HEK293T (cell line): ENCODE measurements at regions not wholly inside any gene's neighbourhood (a gene's known extent, or its start where the extent isn't known, plus 50 kb on each side); places are given as distances from the start of the nearest gene placed in this dataset.
"Not testable (repeated sequence)": the region's sequence is repeated elsewhere in the genome, so short reads cannot be mapped to it uniquely, and the experiment has no call there.

Source experiments
- CTCF ChIA-PET: fragments of 350-600 bp; formaldehyde crosslinking; extraction: SDS; loops from one replicate; lab custom pipeline; 2021; ENCODE audit warnings: antibody characterized with exemption, inconsistent platforms; lab: Yijun Ruan, JAX
- POLR2A ChIA-PET: fragments of 350-600 bp; formaldehyde crosslinking; extraction: SDS; loops from one replicate; lab custom pipeline; 2020; ENCODE audit warnings: antibody characterized with exemption, inconsistent platforms; lab: Yijun Ruan, JAX
- DNase-seq: peaks from one replicate; pipeline ENCODE4 v3.0.0; 2012; ENCODE audit warnings: mixed read lengths; ENCODE audit errors: extremely low spot score
- ARNT ChIP-seq: fragments of 450-650 bp; IDR thresholded peaks from 2 replicates; pipeline ENCODE4 v1.6.1; 2017; ENCODE audit warnings: mild to moderate bottlenecking
- BHLHE40 ChIP-seq: fragments of 450-650 bp; IDR thresholded peaks from 2 replicates; pipeline ENCODE4 v1.6.1; 2016; ENCODE audit warnings: mild to moderate bottlenecking, moderate library complexity, borderline replicate concordance
- CTBP1 ChIP-seq: fragments of 450-650 bp; IDR thresholded peaks from 2 replicates; pipeline ENCODE4 v1.6.1; 2016; ENCODE audit warnings: borderline replicate concordance
- ELF4 ChIP-seq: fragments of 450-650 bp; IDR thresholded peaks from 2 replicates; pipeline ENCODE4 v1.6.1; 2017; ENCODE audit warnings: antibody characterized with exemption
- FOXA1 ChIP-seq: fragments of 450-650 bp; IDR thresholded peaks from 2 replicates; pipeline ENCODE4 v1.6.1; 2016; ENCODE audit warnings: mild to moderate bottlenecking
- FOXK2 ChIP-seq: fragments of 450-650 bp; IDR thresholded peaks from 2 replicates; pipeline ENCODE4 v1.6.1; 2016; ENCODE audit warnings: mild to moderate bottlenecking
- FOXM1 ChIP-seq: fragments of 450-650 bp; IDR thresholded peaks from 2 replicates; pipeline ENCODE4 v1.6.1; 2017; ENCODE audit warnings: mild to moderate bottlenecking, borderline replicate concordance
- HDGF ChIP-seq: fragments of 450-650 bp; IDR thresholded peaks from 2 replicates; pipeline ENCODE4 v1.6.1; 2017; ENCODE audit warnings: antibody characterized with exemption, borderline replicate concordance
- L3MBTL2 ChIP-seq: fragments of 450-650 bp; conservative IDR thresholded peaks from 2 replicates; pipeline ENCODE4 v1.6.1; 2016; ENCODE audit warnings: mild to moderate bottlenecking
- LEF1 ChIP-seq: fragments of 450-650 bp; IDR thresholded peaks from 2 replicates; pipeline ENCODE4 v1.6.1; 2017; ENCODE audit warnings: mild to moderate bottlenecking, borderline replicate concordance
- NFRKB ChIP-seq: fragments of 450-650 bp; IDR thresholded peaks from 2 replicates; pipeline ENCODE4 v1.6.1; 2016; ENCODE audit warnings: mild to moderate bottlenecking, moderate library complexity
- PKNOX1 ChIP-seq: fragments of 450-650 bp; IDR thresholded peaks from 2 replicates; pipeline ENCODE4 v1.6.1; 2016
- SP1 ChIP-seq: fragments of 450-650 bp; IDR thresholded peaks from 2 replicates; pipeline ENCODE4 v1.6.1; 2017
- SUZ12 ChIP-seq: fragments of 450-650 bp; IDR thresholded peaks from 2 replicates; pipeline ENCODE4 v1.6.1; 2016; ENCODE audit warnings: mild to moderate bottlenecking
- TARDBP ChIP-seq: fragments of 450-650 bp; IDR thresholded peaks from 2 replicates; pipeline ENCODE4 v1.6.1; 2016
- ZNF384 ChIP-seq: fragments of 450-650 bp; IDR thresholded peaks from 2 replicates; pipeline ENCODE4 v1.6.1; 2016

GRCh38 chr6:130559166-130559565 lies 193.3 kb downstream of the TMEM200A start:
- no peak for TF ChIP-seq HDGF
- TF ChIP-seq SP1, result no peak
- TF ChIP-seq FOXA1, result no peak
- TF ChIP-seq FOXM1, result no peak
- TF ChIP-seq NFRKB, result no peak
- TF ChIP-seq ZNF384, result no peak
- no peak for TF ChIP-seq FOXK2
- no peak for TF ChIP-seq LEF1
- no peak for TF ChIP-seq SUZ12
- no peak for TF ChIP-seq PKNOX1
- TF ChIP-seq CTBP1, result no peak
- TF ChIP-seq BHLHE40, result no peak
- TF ChIP-seq ARNT, result no peak
- no peak for TF ChIP-seq ELF4
- no peak for TF ChIP-seq L3MBTL2
- no peak for TF ChIP-seq TARDBP
- CTCF ChIA-PET, result interaction anchor here (1.3 kb wide), 1 partner anchor 31 kb away, joined by 3 read pairs; no protein-coding TSS in a partner anchor
- no peak for DNase-seq
- POLR2A ChIA-PET, result no interaction called here

- DNase-seq, result no peak
- ChIA-PET CTCF (interaction anchor here (1.3 kb wide), 1 partner anchor 32 kb away, joined by 3 read pairs; no protein-coding TSS in a partner anchor), POLR2A (no interaction called here)
- no peak for TF ChIP-seq FOXM1
- no peak for TF ChIP-seq FOXK2
- TF ChIP-seq ARNT, result no peak
- no peak for TF ChIP-seq TARDBP
- TF ChIP-seq L3MBTL2, result no peak
- no peak for TF ChIP-seq LEF1
- TF ChIP-seq SUZ12, result no peak
- TF ChIP-seq ELF4, result no peak
- TF ChIP-seq BHLHE40, result no peak
- TF ChIP-seq HDGF, result no peak
- no peak for TF ChIP-seq FOXA1
- TF ChIP-seq NFRKB, result no peak
- TF ChIP-seq ZNF384, result no peak
- TF ChIP-seq SP1, result no peak
- no peak for TF ChIP-seq CTBP1
- no peak for TF ChIP-seq PKNOX1
Measured at GRCh38 chr6:130560231-130560630, 194.4 kb downstream of the TMEM200A start.

GRCh38 chr6:130561159-130561558 lies 195.3 kb downstream of the TMEM200A start:
- DNase-seq, CTCF ChIA-PET, POLR2A ChIA-PET: not testable (repeated sequence)

GRCh38 chr6:130565696-130566095 lies 199.9 kb downstream of the TMEM200A start:
- POLR2A ChIA-PET, result no interaction called here
- TF ChIP-seq PKNOX1 (no peak), LEF1 (no peak), ARNT (no peak), NFRKB (no peak), FOXM1 (no peak)
- no peak for DNase-seq
- CTCF ChIA-PET, result no interaction called here

- POLR2A ChIA-PET, result no interaction called here
- TF ChIP-seq HDGF, result no peak
- no peak for TF ChIP-seq PKNOX1
- TF ChIP-seq SP1, result no peak
- no peak for TF ChIP-seq TARDBP
- TF ChIP-seq FOXK2, result no peak
- no peak for TF ChIP-seq SUZ12
- TF ChIP-seq NFRKB, result no peak
- no peak for TF ChIP-seq ARNT
- no peak for DNase-seq
- CTCF ChIA-PET, result no interaction called here
Measured at GRCh38 chr6:130574146-130574545, 208.3 kb downstream of the TMEM200A start.

- TF ChIP-seq L3MBTL2 (no peak), LEF1 (no peak), SUZ12 (no peak)
- no peak for DNase-seq
- POLR2A ChIA-PET, result no interaction called here
- CTCF ChIA-PET, result no interaction called here
Measured at GRCh38 chr6:130575557-130575956, 209.7 kb downstream of the TMEM200A start.

GRCh38 chr6:130575971-130576370 lies 210.2 kb downstream of the TMEM200A start:
- ChIA-PET POLR2A (no interaction called here), CTCF (no interaction called here)
- TF ChIP-seq NFRKB (no peak), ELF4 (no peak), SP1 (no peak), TARDBP (no peak), CTBP1 (no peak), L3MBTL2 (no peak), FOXM1 (no peak), ARNT (no peak), HDGF (no peak), ZNF384 (no peak), BHLHE40 (no peak), FOXK2 (no peak), FOXA1 (no peak)
- DNase-seq, result no peak
